ENCODE measurements at regions not wholly inside any gene's neighbourhood (a gene's known extent, or its start where the extent isn't known, plus 50 kb on each side); places are given as distances from the start of the nearest gene placed in this dataset.

GRCh38 chr15:47570451-47570850 is 146.9 kb upstream of the SEMA6D start:
- H3K27ac Mint-ChIP-seq, result no peak overlapping the region
- H3K36me3 Mint-ChIP-seq, result no peaks in the 10 kb centered on the region
- no peak overlapping the region for H3K4me3 Mint-ChIP-seq
- peaks cover 1% of the 10 kb centered on the region for H3K27me3 Mint-ChIP-seq
- H3K9me3 Mint-ChIP-seq, result no peaks in the 10 kb centered on the region
- H3K4me1 Mint-ChIP-seq, result no peaks in the 10 kb centered on the region

GRCh38 chr15:47570881-47571640 is 146.2 kb upstream of the SEMA6D start:
- Mint-ChIP-seq H3K4me3 (no peak overlapping the region), H3K27me3 (peaks cover 1% of the 10 kb centered on the region), H3K4me1 (no peaks in the 10 kb centered on the region), H3K27ac (no peak overlapping the region), H3K9me3 (no peaks in the 10 kb centered on the region), H3K36me3 (no peaks in the 10 kb centered on the region)

GRCh38 chr15:47573673-47574072 is 143.6 kb upstream of the SEMA6D start:
- Mint-ChIP-seq H3K9me3 (no peaks in the 10 kb centered on the region), H3K27ac (no peak overlapping the region), H3K36me3 (no peaks in the 10 kb centered on the region), H3K27me3 (peaks cover 1% of the 10 kb centered on the region), H3K4me1 (no peaks in the 10 kb centered on the region), H3K4me3 (no peak overlapping the region)

GRCh38 chr15:47577000-47577399 is 140.3 kb upstream of the SEMA6D start:
- Mint-ChIP-seq H3K9me3 (no peaks in the 10 kb centered on the region), H3K27ac (no peak overlapping the region), H3K36me3 (no peaks in the 10 kb centered on the region), H3K4me3 (no peak overlapping the region), H3K4me1 (no peaks in the 10 kb centered on the region), H3K27me3 (peaks cover 1% of the 10 kb centered on the region)

- Mint-ChIP-seq H3K27me3 (peaks cover 1% of the 10 kb centered on the region), H3K4me3 (no peak overlapping the region), H3K27ac (no peak overlapping the region), H3K9me3 (no peaks in the 10 kb centered on the region), H3K4me1 (no peaks in the 10 kb centered on the region), H3K36me3 (no peaks in the 10 kb centered on the region)
These were observed 139.8 kb upstream of the SEMA6D start for GRCh38 chr15:47577461-47577860.

GRCh38 chr15:47582233-47582632 is 135.1 kb upstream of the SEMA6D start:
- peaks cover 1% of the 10 kb centered on the region for H3K27me3 Mint-ChIP-seq
- no peaks in the 10 kb centered on the region for H3K9me3 Mint-ChIP-seq
- no peak overlapping the region for H3K27ac Mint-ChIP-seq
- no peaks in the 10 kb centered on the region for H3K4me1 Mint-ChIP-seq
- H3K4me3 Mint-ChIP-seq, result no peak overlapping the region
- no peaks in the 10 kb centered on the region for H3K36me3 Mint-ChIP-seq

- Mint-ChIP-seq H3K27ac (no peak overlapping the region), H3K9me3 (no peaks in the 10 kb centered on the region), H3K27me3 (peaks cover 2% of the 10 kb centered on the region), H3K36me3 (no peaks in the 10 kb centered on the region), H3K4me3 (no peak overlapping the region), H3K4me1 (no peaks in the 10 kb centered on the region)
These were observed 133.0 kb upstream of the SEMA6D start for GRCh38 chr15:47584316-47584715.

GRCh38 chr15:47586653-47587224 is 130.6 kb upstream of the SEMA6D start:
- Mint-ChIP-seq H3K4me1 (no peaks in the 10 kb centered on the region), H3K27ac (no peak overlapping the region), H3K27me3 (peaks cover 2% of the 10 kb centered on the region), H3K9me3 (no peaks in the 10 kb centered on the region), H3K36me3 (no peaks in the 10 kb centered on the region), H3K4me3 (no peak overlapping the region)

- H3K27ac Mint-ChIP-seq, result no peak overlapping the region
- H3K27me3 Mint-ChIP-seq, result peaks cover 2% of the 10 kb centered on the region
- no peaks in the 10 kb centered on the region for H3K9me3 Mint-ChIP-seq
- H3K4me3 Mint-ChIP-seq, result no peak overlapping the region
- H3K4me1 Mint-ChIP-seq, result no peaks in the 10 kb centered on the region
- H3K36me3 Mint-ChIP-seq, result no peaks in the 10 kb centered on the region
These were observed 129.1 kb upstream of the SEMA6D start for GRCh38 chr15:47587940-47588802.

- Mint-ChIP-seq H3K9me3 (no peaks in the 10 kb centered on the region), H3K4me3 (no peak overlapping the region), H3K4me1 (no peaks in the 10 kb centered on the region), H3K27me3 (peaks cover 2% of the 10 kb centered on the region), H3K27ac (no peak overlapping the region), H3K36me3 (no peaks in the 10 kb centered on the region)
These were observed 128.3 kb upstream of the SEMA6D start for GRCh38 chr15:47588958-47589357.

GRCh38 chr15:47598996-47599395 is 118.3 kb upstream of the SEMA6D start:
- Mint-ChIP-seq H3K27me3 (no peaks in the 10 kb centered on the region), H3K27ac (no peak overlapping the region), H3K36me3 (no peaks in the 10 kb centered on the region), H3K4me3 (no peak overlapping the region), H3K9me3 (peaks cover 23% of the 10 kb centered on the region), H3K4me1 (no peaks in the 10 kb centered on the region)

- Mint-ChIP-seq H3K36me3 (no peaks in the 10 kb centered on the region), H3K4me1 (no peaks in the 10 kb centered on the region), H3K27me3 (peaks cover 1% of the 10 kb centered on the region), H3K4me3 (no peak overlapping the region), H3K27ac (no peak overlapping the region), H3K9me3 (peaks cover 18% of the 10 kb centered on the region)
These were observed 117.5 kb upstream of the SEMA6D start for GRCh38 chr15:47599806-47600205.

- Mint-ChIP-seq H3K36me3 (no peaks in the 10 kb centered on the region), H3K4me3 (no peak overlapping the region), H3K27ac (no peak overlapping the region), H3K9me3 (peaks cover 9% of the 10 kb centered on the region), H3K4me1 (no peaks in the 10 kb centered on the region), H3K27me3 (peaks cover 3% of the 10 kb centered on the region)
These were observed 115.2 kb upstream of the SEMA6D start for GRCh38 chr15:47602121-47602520.

- Mint-ChIP-seq H3K9me3 (peaks cover 5% of the 10 kb centered on the region), H3K4me3 (no peak overlapping the region), H3K4me1 (no peaks in the 10 kb centered on the region), H3K36me3 (no peaks in the 10 kb centered on the region), H3K27me3 (peaks cover 3% of the 10 kb centered on the region), H3K27ac (no peak overlapping the region)
These were observed 114.3 kb upstream of the SEMA6D start for GRCh38 chr15:47603026-47603425.

GRCh38 chr15:47607695-47608094 is 109.6 kb upstream of the SEMA6D start:
- H3K9me3 Mint-ChIP-seq, result peaks cover 5% of the 10 kb centered on the region
- no peaks in the 10 kb centered on the region for H3K4me1 Mint-ChIP-seq
- H3K4me3 Mint-ChIP-seq, result no peak overlapping the region
- peaks cover 3% of the 10 kb centered on the region for H3K27me3 Mint-ChIP-seq
- H3K27ac Mint-ChIP-seq, result no peak overlapping the region
- H3K36me3 Mint-ChIP-seq, result no peaks in the 10 kb centered on the region

GRCh38 chr15:47609693-47610092 is 107.6 kb upstream of the SEMA6D start:
- no peaks in the 10 kb centered on the region for H3K4me1 Mint-ChIP-seq
- H3K27ac Mint-ChIP-seq, result peak overlapping the region; percentile 7
- H3K9me3 Mint-ChIP-seq, result no peaks in the 10 kb centered on the region
- peaks cover 2% of the 10 kb centered on the region for H3K27me3 Mint-ChIP-seq
- H3K36me3 Mint-ChIP-seq, result no peaks in the 10 kb centered on the region
- H3K4me3 Mint-ChIP-seq, result no peak overlapping the region
